ENCODE measurements at regions not wholly inside any gene's neighbourhood (a gene's known extent, or its start where the extent isn't known, plus 50 kb on each side); places are given as distances from the start of the nearest gene placed in this dataset.

- Mint-ChIP-seq H3K27ac (no peak overlapping the region), H3K4me3 (no peak overlapping the region), H3K27me3 (no peaks in the 10 kb centered on the region), H3K9me3 (peaks cover 19% of the 10 kb centered on the region), H3K4me1 (no peaks in the 10 kb centered on the region), H3K36me3 (no peaks in the 10 kb centered on the region)
- ATAC-seq (ENCODE audit: low read depth) (no peak), DNase-seq (no peak)
- POLR2A ChIA-PET = no interaction called here
These were observed 101.8 kb upstream of the CDH8 start for GRCh38 chr16:62137996-62138395.

GRCh38 chr16:62135911-62136310 is 99.7 kb upstream of the CDH8 start:
- no peak for DNase-seq
- Mint-ChIP-seq H3K27ac (no peak overlapping the region), H3K27me3 (no peaks in the 10 kb centered on the region), H3K9me3 (peaks cover 21% of the 10 kb centered on the region), H3K4me3 (no peak overlapping the region), H3K4me1 (no peaks in the 10 kb centered on the region), H3K36me3 (no peaks in the 10 kb centered on the region)
- POLR2A ChIA-PET = no interaction called here
- ATAC-seq (ENCODE audit: low read depth) = no peak

- Mint-ChIP-seq H3K9me3 (peaks cover 20% of the 10 kb centered on the region), H3K4me3 (no peak overlapping the region), H3K4me1 (no peaks in the 10 kb centered on the region), H3K27me3 (no peaks in the 10 kb centered on the region), H3K27ac (no peak overlapping the region), H3K36me3 (no peaks in the 10 kb centered on the region)
- POLR2A ChIA-PET = no interaction called here
- ATAC-seq (ENCODE audit: low read depth) (no peak), DNase-seq (no peak)
These were observed 99.2 kb upstream of the CDH8 start for GRCh38 chr16:62135446-62135845.

DNA sequence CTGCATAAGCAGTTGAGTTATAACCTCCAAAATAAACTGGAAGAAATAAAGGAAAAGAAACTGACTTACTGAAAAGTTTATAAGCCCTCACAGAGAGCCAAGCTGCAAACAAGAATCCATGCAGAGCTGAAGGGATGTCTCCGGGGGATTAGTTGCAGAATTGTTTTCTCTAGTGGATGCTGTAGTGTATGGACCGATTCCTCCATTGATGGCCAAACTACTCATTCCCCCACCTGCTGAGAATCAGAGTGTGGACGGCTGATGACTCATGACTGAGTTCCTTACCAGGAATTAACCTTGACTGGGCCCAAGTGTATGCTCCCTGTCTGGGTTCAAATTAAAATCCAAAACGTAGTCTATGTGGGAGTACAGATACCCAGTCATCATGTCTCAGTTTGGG is 93.9 kb upstream of the CDH8 start:
- H3K9me3 Mint-ChIP-seq = peaks cover 9% of the 10 kb centered on the region
- no peak for ATAC-seq (ENCODE audit: low read depth)
- DNase-seq = no peak
- no peaks in the 10 kb centered on the region for H3K4me1 Mint-ChIP-seq
- H3K36me3 Mint-ChIP-seq = no peaks in the 10 kb centered on the region
- no peaks in the 10 kb centered on the region for H3K27me3 Mint-ChIP-seq
- H3K4me3 Mint-ChIP-seq = no peak overlapping the region
- POLR2A ChIA-PET = no interaction called here
- H3K27ac Mint-ChIP-seq = no peak overlapping the region

DNA sequence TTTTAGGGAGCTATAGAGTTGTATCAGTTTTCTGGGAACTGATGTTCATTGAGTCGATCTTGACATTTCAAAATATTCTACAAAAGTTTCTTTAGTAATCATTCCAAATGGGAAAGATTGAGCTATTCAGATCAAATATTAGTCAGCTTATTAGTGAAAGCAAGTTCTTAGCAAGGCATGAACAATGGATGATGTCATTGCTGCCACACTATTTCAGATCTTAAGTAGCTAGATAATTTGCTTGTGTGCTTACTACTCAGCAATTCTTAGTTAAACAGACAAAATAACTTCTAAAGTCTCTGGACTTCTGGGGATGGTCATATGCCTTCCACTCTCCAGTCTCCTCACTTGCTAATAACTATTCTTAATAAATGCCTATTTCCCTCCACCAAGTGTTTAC is 69.0 kb upstream of the CDH8 start:
- Mint-ChIP-seq H3K4me1 (no peaks in the 10 kb centered on the region), H3K36me3 (no peaks in the 10 kb centered on the region), H3K9me3 (no peaks in the 10 kb centered on the region), H3K27me3 (no peaks in the 10 kb centered on the region), H3K4me3 (no peak overlapping the region), H3K27ac (no peak overlapping the region)
- POLR2A ChIA-PET = no interaction called here
- no peak for DNase-seq
- ATAC-seq (ENCODE audit: low read depth) = no peak

DNA sequence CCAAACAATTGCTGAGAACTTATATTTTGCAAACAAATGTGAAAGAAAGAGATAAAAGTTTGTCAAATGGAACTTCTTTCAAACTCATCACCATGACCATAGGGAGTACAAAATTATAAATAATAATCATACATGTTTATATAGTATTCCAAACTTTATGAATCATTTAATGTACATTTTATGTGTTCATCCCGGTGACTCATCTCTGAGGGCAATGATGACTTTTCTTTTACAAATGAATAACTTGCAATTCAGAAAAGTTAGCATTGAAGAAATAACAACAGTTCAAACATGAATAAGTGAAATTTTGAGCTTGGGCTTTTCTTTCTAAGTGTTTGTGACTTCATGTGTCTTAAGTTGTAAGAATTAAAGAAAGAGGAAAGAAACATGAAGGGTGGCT is 66.3 kb upstream of the CDH8 start:
- DNase-seq = no peak
- Mint-ChIP-seq H3K27me3 (no peaks in the 10 kb centered on the region), H3K4me1 (no peaks in the 10 kb centered on the region), H3K27ac (no peak overlapping the region), H3K4me3 (no peak overlapping the region), H3K36me3 (no peaks in the 10 kb centered on the region), H3K9me3 (no peaks in the 10 kb centered on the region)
- ATAC-seq (ENCODE audit: low read depth) = no peak
- POLR2A ChIA-PET = no interaction called here

GRCh38 chr16:62100651-62101050 is 64.4 kb upstream of the CDH8 start:
- H3K9me3 Mint-ChIP-seq = no peaks in the 10 kb centered on the region
- no peak for ATAC-seq (ENCODE audit: low read depth)

GRCh38 chr16:62089715-62090114 is 53.5 kb upstream of the CDH8 start:
- Mint-ChIP-seq H3K9me3 (peaks cover 2% of the 10 kb centered on the region), H3K27ac (no peak overlapping the region), H3K36me3 (no peaks in the 10 kb centered on the region), H3K4me3 (no peak overlapping the region), H3K4me1 (no peaks in the 10 kb centered on the region), H3K27me3 (no peaks in the 10 kb centered on the region)
- ATAC-seq (ENCODE audit: low read depth) (no peak), DNase-seq (no peak)
- POLR2A ChIA-PET = no interaction called here

More at GRCh38 chr16:62100651-62101050, 64.4 kb upstream of the CDH8 start:
- DNase-seq = no peak
- no peak overlapping the region for H3K4me3 Mint-ChIP-seq
- H3K36me3 Mint-ChIP-seq = no peaks in the 10 kb centered on the region
- POLR2A ChIA-PET = no interaction called here
- H3K27me3 Mint-ChIP-seq = no peaks in the 10 kb centered on the region
- H3K27ac Mint-ChIP-seq = no peak overlapping the region
- no peaks in the 10 kb centered on the region for H3K4me1 Mint-ChIP-seq

DNA sequence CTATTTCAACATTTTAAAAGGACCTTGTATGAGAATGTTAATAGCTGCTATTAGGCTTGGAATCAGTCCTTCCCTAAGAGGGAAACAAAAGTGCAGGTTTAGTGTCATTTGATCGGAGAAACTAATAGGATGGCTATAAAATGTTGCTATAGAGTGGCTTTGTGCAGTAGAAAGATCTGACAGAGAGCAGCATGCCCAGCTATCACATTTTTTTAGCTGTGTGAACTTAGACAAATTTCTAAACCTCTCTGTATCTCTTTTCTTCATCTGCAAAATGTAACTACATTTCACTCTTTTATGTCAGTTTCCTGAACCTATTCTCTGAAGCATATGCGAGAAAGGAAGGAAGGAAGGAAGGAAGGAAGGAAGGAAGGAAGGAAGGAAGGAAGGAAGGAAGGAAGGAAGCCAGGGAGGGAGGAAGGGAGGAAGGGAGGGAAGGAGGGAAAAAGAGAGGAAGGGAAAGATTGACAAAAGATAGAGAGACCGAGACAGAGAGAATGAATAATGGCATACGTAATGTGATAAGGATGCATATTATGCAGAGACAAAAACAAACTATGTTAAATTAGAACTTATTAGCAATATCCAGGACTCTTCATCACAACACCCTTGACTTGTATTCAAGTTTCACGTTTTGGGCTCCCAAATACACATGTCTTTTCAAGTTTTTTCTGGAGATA is 52.6 kb upstream of the CDH8 start:
- no peaks in the 10 kb centered on the region for H3K4me1 Mint-ChIP-seq
- POLR2A ChIA-PET = no interaction called here
- H3K4me3 Mint-ChIP-seq = no peak overlapping the region
- no peak for ATAC-seq (ENCODE audit: low read depth)
- H3K36me3 Mint-ChIP-seq = no peaks in the 10 kb centered on the region
- no peaks in the 10 kb centered on the region for H3K27me3 Mint-ChIP-seq
- DNase-seq = no peak
- H3K27ac Mint-ChIP-seq = no peak overlapping the region
- H3K9me3 Mint-ChIP-seq = peaks cover 2% of the 10 kb centered on the region
